ENCODE measurements at regions not wholly inside any gene's neighbourhood (a gene's known extent, or its start where the extent isn't known, plus 50 kb on each side); places are given as distances from the start of the nearest gene placed in this dataset.

DNA sequence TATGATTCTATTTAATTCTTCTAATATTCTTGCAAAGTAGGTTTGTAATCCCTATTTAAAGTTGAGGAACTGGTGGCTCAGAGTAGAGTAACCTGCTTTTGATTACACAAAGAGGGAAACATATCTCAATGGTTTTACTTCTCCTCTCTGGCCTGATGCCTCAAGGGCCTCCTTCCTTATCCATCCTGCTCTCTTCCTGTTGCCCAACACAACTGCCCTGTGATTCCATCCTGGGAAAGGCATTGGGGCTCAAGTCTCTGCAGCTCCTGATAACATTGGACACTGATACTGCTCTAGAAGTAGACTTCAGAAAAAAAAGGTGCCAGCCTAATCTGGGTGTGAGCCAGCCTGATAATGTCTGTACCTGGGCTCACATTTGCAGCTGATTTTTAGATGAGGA is 75.8 kb downstream of the RDH14 start:
- TF ChIP-seq, protein P1, sequence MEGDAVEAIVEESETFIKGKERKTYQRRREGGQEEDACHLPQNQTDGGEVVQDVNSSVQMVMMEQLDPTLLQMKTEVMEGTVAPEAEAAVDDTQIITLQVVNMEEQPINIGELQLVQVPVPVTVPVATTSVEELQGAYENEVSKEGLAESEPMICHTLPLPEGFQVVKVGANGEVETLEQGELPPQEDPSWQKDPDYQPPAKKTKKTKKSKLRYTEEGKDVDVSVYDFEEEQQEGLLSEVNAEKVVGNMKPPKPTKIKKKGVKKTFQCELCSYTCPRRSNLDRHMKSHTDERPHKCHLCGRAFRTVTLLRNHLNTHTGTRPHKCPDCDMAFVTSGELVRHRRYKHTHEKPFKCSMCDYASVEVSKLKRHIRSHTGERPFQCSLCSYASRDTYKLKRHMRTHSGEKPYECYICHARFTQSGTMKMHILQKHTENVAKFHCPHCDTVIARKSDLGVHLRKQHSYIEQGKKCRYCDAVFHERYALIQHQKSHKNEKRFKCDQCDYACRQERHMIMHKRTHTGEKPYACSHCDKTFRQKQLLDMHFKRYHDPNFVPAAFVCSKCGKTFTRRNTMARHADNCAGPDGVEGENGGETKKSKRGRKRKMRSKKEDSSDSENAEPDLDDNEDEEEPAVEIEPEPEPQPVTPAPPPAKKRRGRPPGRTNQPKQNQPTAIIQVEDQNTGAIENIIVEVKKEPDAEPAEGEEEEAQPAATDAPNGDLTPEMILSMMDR (conservative IDR thresholded peaks at IDR 0.05; ENCODE audit: low read depth) = no peak
- POLR2A ChIA-PET (ENCODE audit: low non-redundant PET) = no interaction called here
- no peak overlapping the region for H3K27ac ChIP-seq
- CTCF ChIA-PET = no interaction called here
- no peak for DNase-seq (ENCODE audit: low spot score)

DNA sequence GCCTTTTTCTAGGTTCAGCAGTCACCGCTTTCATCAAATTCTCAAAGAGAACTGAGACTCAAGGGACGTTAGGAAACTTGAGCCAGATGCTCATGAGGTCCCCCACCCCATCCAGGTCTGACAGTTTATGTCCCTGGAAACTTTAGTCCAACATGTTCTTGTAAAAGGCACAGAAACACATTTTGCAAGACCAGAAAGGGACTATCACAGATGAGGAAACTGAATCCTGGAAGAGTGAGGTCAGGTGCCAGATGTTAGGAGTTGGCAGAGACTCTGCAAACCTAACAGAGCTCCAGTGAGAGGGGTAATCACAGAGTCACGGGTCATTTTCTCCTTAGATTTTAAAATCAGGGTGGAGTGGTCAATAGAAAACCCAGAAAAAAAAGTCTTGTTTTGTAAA is 76.6 kb downstream of the RDH14 start:
- TF ChIP-seq, protein P1 (conservative IDR thresholded peaks at IDR 0.05; ENCODE audit: low read depth) = no peak
- CTCF ChIA-PET = no interaction called here
- POLR2A ChIA-PET (ENCODE audit: low non-redundant PET) = no interaction called here
- no peak for DNase-seq (ENCODE audit: low spot score)
- no peak overlapping the region for H3K27ac ChIP-seq

DNA sequence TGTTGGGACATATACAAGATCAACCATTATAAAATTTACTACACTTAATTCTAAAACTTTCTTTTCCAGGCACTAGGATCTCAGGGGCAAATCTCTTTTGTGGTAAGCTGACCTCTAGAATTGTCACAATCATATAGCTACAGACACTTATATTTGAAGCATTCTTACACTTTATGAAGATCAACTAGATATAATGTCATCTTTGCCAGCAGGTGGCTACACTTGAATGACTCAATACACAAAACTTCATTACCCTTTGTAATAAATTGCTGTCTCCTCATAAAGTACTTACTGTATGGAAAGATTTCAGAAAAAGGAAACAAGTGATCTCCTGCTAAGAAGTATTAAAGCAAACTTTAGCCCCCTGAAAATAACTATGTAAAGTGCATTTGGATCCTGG is 77.8 kb downstream of the RDH14 start:
- ChIA-PET POLR2A (ENCODE audit: low non-redundant PET) (no interaction called here), CTCF (interaction anchor here (0.6 kb wide), 1 partner anchor 359 kb away, joined by 4 read pairs; no protein-coding TSS in a partner anchor)
- DNase-seq (ENCODE audit: low spot score) = no peak
- TF ChIP-seq, protein P1 (conservative IDR thresholded peaks at IDR 0.05; ENCODE audit: low read depth) = no peak
- H3K27ac ChIP-seq = no peak overlapping the region

DNA sequence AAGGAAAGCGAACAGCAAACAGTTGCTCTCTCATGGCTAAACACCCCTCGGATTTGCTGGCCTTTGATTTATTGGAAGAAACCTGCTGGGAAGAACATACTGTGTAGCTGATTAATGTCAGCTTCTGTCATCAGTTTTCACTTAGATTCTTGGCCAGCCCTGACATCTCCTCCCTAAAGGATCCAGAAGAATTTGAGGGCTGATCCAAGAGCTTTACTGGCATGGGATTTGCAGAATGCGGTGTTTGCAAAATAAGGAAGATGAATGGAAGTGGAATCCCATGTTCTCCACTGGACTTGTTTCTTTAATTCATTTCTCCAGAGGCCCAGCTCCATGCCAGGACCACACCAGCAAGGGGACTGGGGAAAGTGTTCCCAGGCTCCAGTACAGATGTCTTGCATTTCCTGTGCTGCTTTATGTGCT is 80.5 kb downstream of the RDH14 start:
- no peak for DNase-seq (ENCODE audit: low spot score)
- ChIA-PET POLR2A (ENCODE audit: low non-redundant PET) (no interaction called here), CTCF (interaction anchor here (0.6 to 0.7 kb wide), 2 partner anchors 18 to 1258 kb away, joined by 3 read pairs; no protein-coding TSS in a partner anchor)
- TF ChIP-seq, protein P1 (conservative IDR thresholded peaks at IDR 0.05; ENCODE audit: low read depth) = no peak
- no peak overlapping the region for H3K27ac ChIP-seq

DNA sequence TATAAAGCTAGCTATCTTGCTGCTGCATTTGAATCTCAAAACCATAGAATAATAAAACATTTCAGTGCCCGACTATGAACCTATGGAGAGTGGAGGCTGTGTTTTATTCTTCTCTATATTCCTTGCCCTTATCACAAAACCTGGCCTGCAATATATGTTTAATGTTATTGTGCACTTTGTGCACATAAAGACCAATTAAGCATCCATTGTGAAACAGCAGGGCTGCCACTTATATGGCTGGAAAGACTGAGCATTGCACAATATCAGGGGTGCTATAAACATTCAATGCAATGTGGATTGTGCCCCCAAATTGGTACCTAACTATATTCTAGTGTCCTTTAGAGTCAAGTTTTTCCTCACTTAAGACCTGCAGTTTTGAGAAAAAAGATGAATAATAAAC is 83.2 kb downstream of the RDH14 start:
- H3K27ac ChIP-seq = no peak overlapping the region
- TF ChIP-seq, protein P1 (conservative IDR thresholded peaks at IDR 0.05; ENCODE audit: low read depth) = no peak
- no peak for DNase-seq (ENCODE audit: low spot score)
- CTCF ChIA-PET = interaction anchor here (0.8 kb wide), 1 partner anchor 120 kb away, joined by 3 read pairs; no protein-coding TSS in a partner anchor
- POLR2A ChIA-PET (ENCODE audit: low non-redundant PET) = no interaction called here

DNA sequence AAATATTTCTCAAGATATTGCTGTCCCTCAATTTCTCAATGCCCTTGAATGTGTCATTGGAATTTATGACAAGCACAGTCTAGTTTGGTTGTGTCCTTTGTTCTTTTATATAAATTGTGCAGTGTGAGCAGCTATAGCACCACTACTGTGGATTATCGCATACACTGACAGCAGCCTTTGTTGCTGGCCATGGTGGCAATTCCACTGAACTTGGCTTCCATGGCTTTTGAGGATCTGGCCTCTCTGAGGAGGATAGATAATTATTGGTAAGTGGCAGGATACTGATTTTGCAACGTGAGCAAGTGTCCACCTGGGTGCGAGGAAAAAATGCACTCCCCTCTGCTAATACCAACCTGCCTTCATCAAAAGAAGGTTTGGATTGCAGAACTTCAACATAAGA is 84.0 kb downstream of the RDH14 start:
- no peak overlapping the region for H3K27ac ChIP-seq
- TF ChIP-seq, protein P1 (conservative IDR thresholded peaks at IDR 0.05; ENCODE audit: low read depth) = no peak
- ChIA-PET POLR2A (ENCODE audit: low non-redundant PET) (no interaction called here), CTCF (interaction anchor here (0.7 kb wide), 1 partner anchor 212 kb away, joined by 3 read pairs; no protein-coding TSS in a partner anchor)
- no peak for DNase-seq (ENCODE audit: low spot score)
